Prostate gland (tissue), 2 donors: ENCODE measurements at regions not wholly inside any gene's neighbourhood (a gene's known extent, or its start where the extent isn't known, plus 50 kb on each side); places are given as distances from the start of the nearest gene placed in this dataset.

Experiments used
- DNase-seq: peaks from one replicate; pipeline ENCODE4 v3.0.0-alpha.2; 2019; ENCODE audit warnings: low spot score
- H3K27ac ChIP-seq, 2 donors: fragments of 200-600 bp; sonication (generic); 2 replicates each; pipeline ENCODE4 v1.5.1; 2017 to 2019
- H3K27me3 ChIP-seq: fragments of 200-600 bp; sonication (generic); replicated peaks from 2 replicates; pipeline ENCODE4 v1.5.1; 2019; ENCODE audit not compliant: insufficient read depth
- H3K36me3 ChIP-seq, 2 donors: fragments of 200-600 bp; sonication (generic); 1 replicate in 1 of 2; 2 replicates in 1 of 2; pipeline versions ENCODE4 v1.5.1 to v1.8.1; 2017 to 2019
- H3K4me1 ChIP-seq: fragments of 200-600 bp; sonication (generic); replicated peaks from 2 replicates; pipeline ENCODE4 v1.5.1; 2019
- H3K4me3 ChIP-seq, 2 donors: fragments of 200-600 bp; sonication (generic); 2 replicates each; pipeline ENCODE4 v1.5.1; 2017 to 2019
- H3K9me3 ChIP-seq: fragments of 200-600 bp; sonication (generic); 2 replicates; pipeline ENCODE4 v1.5.1; 2017
- POLR2A ChIP-seq: fragments of 450-650 bp; IDR thresholded peaks from one replicate; pipeline ENCODE4 v1.6.1; 2016; ENCODE audit warnings: antibody characterized with exemption, mild to moderate bottlenecking
- POLR2AphosphoS5 ChIP-seq: sonication (generic); formaldehyde crosslinking; IDR thresholded peaks from one replicate; pipeline ENCODE4 v1.6.1; 2017; ENCODE audit warnings: antibody characterized with exemption
- WGBS: methylation state at CpG from one replicate; pipeline ENCODE4 v1.1.5; 2018; 5-methylcytosine and 5-hydroxymethylcytosine counted together
- intact Hi-C: fragments of 100-400 bp; cut with DNase I; formaldehyde crosslinking; loops from one replicate; pipeline ENCODE4 v1.14.2; 2022
- TF ChIP-seq, protein P1 (sequence below), 4 experiments: fragments of 200-600 bp in 2 of 4; fragments of 450-650 bp in 2 of 4; sonication (generic) in 2 of 4; IDR thresholded peaks; 1 replicate in 3 of 4; 2 replicates in 1 of 4; pipeline ENCODE4 v1.5.1; 2016 to 2019; ENCODE audit warnings: antibody characterized with exemption in 4 of 4, mild to moderate bottlenecking in 2 of 4, moderate library complexity in 2 of 4

DNA sequence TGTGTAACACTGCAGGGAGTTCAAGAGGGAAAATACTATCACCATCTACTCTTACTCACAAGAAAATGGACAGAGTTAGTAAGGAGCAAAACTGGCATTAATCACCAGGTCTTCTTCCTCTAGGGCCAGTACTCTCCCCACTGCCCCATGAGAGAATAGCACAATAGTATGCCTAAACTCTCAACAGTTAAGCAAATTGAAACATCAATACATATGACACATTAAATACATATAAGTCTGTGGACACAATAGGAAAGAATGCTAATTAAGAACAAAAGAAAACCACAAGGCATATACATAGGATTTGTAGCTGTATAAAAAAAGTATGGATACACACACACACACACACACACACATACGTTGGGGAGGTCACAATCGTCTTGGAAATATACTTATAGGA lies 197.9 kb upstream of the BDNF start:
- H3K4me3 ChIP-seq, result no peak overlapping the region
- H3K36me3 ChIP-seq, result no peaks in the 10 kb centered on the region
- TF ChIP-seq POLR2A (no peak), POLR2AphosphoS5 (no peak)
- no peak for DNase-seq
- no peaks in the 10 kb centered on the region for H3K27me3 ChIP-seq
- no peak overlapping the region for H3K27ac ChIP-seq
- WGBS, result 62% methylated on average over 2 of the region's 2 CpGs
- H3K4me1 ChIP-seq, result no peaks in the 10 kb centered on the region
- intact Hi-C loops, result no loop called here
- no peaks in the 10 kb centered on the region for H3K9me3 ChIP-seq

DNA sequence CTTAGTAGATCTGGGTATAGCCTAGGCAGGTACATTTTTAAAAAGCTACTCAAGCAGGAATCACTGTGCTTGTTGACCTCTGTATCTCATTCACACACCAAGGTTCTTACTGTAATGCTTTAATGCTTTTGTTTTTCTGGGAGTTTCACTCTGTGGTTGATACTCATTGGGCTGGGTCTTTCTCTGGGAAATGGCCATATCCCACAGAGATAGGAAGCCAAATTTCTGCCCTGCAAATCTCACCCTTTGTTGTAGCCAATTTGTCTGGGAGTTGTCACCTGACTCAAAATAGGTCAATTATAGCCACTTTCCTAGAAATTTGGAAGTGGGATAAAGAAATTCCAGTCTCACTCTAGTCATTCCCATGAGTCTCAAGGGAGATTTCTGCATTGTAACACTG lies 195.8 kb upstream of the BDNF start:
- no peak for TF ChIP-seq POLR2A
- TF ChIP-seq POLR2AphosphoS5, result no peak
- TF ChIP-seq, protein P1, sequence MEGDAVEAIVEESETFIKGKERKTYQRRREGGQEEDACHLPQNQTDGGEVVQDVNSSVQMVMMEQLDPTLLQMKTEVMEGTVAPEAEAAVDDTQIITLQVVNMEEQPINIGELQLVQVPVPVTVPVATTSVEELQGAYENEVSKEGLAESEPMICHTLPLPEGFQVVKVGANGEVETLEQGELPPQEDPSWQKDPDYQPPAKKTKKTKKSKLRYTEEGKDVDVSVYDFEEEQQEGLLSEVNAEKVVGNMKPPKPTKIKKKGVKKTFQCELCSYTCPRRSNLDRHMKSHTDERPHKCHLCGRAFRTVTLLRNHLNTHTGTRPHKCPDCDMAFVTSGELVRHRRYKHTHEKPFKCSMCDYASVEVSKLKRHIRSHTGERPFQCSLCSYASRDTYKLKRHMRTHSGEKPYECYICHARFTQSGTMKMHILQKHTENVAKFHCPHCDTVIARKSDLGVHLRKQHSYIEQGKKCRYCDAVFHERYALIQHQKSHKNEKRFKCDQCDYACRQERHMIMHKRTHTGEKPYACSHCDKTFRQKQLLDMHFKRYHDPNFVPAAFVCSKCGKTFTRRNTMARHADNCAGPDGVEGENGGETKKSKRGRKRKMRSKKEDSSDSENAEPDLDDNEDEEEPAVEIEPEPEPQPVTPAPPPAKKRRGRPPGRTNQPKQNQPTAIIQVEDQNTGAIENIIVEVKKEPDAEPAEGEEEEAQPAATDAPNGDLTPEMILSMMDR (IDR thresholded peaks at IDR 0.05), result no peak
- Histone ChIP-seq H3K36me3 (no peaks in the 10 kb centered on the region), H3K27ac (no peak overlapping the region), H3K4me3 (no peak overlapping the region), H3K4me1 (no peaks in the 10 kb centered on the region), H3K27me3 (no peaks in the 10 kb centered on the region), H3K9me3 (no peaks in the 10 kb centered on the region)
- no peak for DNase-seq
- intact Hi-C loops, result no loop called here

DNA sequence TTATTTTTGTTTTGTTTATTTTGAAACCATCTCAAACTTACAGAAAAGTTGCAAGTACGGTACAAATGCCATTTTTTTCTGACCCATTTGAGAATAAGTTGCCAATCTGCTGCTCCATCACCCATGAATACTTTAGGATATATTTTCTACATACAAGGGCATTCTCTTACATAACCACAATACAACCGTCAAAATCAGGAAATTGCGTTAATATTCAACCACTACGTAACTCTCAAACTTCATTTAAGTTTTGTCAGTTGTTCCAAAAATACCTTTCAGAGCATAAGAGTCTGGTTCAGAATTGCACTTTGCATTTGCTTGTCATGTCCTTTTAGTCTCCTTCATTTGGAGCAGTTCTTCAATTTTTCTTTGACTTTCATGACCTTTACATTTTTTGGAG lies 194.3 kb upstream of the BDNF start:
- WGBS, result 87% methylated on average over 4 of the region's 4 CpGs
- Histone ChIP-seq H3K4me3 (no peak overlapping the region), H3K9me3 (no peaks in the 10 kb centered on the region), H3K27me3 (no peaks in the 10 kb centered on the region), H3K27ac (no peak overlapping the region), H3K4me1 (no peaks in the 10 kb centered on the region), H3K36me3 (no peaks in the 10 kb centered on the region)
- TF ChIP-seq POLR2A (no peak), POLR2AphosphoS5 (no peak)
- TF ChIP-seq, protein P1 (IDR thresholded peaks at IDR 0.05), result no peak
- DNase-seq, result no peak
- intact Hi-C loops, result no loop called here

DNA sequence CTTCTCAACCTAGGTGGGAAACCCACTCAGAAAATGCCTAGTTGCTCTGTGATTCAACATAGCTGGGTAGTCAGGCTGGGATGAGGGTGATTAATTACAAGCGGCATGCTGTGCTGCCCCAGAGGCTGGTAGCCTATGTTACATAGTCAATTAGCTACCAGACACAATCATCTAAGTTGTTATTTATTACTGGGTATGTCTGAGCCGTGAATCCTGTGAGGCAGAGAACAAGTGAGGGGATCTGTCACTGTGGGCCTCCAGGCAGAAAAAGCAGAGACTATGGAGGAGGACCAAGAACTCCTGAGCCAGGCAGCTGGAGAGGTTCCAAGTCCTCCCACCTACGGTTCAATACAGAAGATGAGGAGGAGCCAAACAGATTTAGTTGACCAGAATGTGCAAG lies 186.6 kb upstream of the BDNF start:
- no peaks in the 10 kb centered on the region for H3K27me3 ChIP-seq
- no peaks in the 10 kb centered on the region for H3K4me1 ChIP-seq
- no peak for DNase-seq
- intact Hi-C loops, result no loop called here
- H3K4me3 ChIP-seq, result no peak overlapping the region
- TF ChIP-seq POLR2A, result no peak
- TF ChIP-seq, protein P1 (IDR thresholded peaks at IDR 0.05), result no peak
- TF ChIP-seq POLR2AphosphoS5, result no peak
- 70% methylated on average over 3 of the region's 3 CpGs for WGBS
- no peak overlapping the region for H3K27ac ChIP-seq
- no peaks in the 10 kb centered on the region for H3K9me3 ChIP-seq
- no peaks in the 10 kb centered on the region for H3K36me3 ChIP-seq

DNA sequence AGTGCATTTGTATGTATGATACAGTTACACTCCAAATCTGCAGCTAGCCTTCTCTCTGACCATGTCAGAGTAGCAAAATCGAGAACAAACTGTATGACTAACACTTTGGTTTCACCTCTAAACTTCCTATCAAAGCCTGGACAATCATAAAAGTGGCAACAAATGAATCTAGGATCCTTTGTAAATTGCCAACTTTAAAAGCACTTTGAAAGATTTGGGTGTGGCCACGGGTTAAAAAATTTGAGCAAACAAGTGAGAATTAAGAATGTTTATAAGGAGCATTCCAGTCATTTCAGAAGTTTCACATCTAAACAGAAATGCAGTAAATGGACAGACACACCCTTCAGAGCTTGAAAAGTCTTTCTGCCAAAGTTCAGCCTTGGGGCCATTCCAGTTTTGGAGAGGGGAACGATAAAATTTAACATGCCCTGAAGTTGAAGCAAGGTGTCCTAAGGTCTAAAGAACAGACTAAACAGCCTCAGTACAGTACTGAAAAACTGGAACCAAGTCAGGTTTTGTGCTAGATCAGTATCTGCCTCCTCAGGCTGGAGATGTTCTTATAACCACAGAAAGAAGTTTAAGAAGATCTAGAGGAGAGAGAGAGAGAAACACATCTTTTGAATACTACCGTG lies 181.9 kb upstream of the BDNF start:
- Histone ChIP-seq H3K36me3 (no peaks in the 10 kb centered on the region), H3K27me3 (no peaks in the 10 kb centered on the region), H3K27ac (no peak overlapping the region), H3K9me3 (no peaks in the 10 kb centered on the region), H3K4me1 (no peaks in the 10 kb centered on the region), H3K4me3 (no peak overlapping the region)
- no peak for DNase-seq
- intact Hi-C loops, result no loop called here
- TF ChIP-seq, protein P1 (IDR thresholded peaks at IDR 0.05), result no peak
- TF ChIP-seq POLR2A, result no peak
- no peak for TF ChIP-seq POLR2AphosphoS5
- 40% methylated on average over 4 of the region's 4 CpGs for WGBS
